ENCODE measurements at regions not wholly inside any gene's neighbourhood (a gene's known extent, or its start where the extent isn't known, plus 50 kb on each side); places are given as distances from the start of the nearest gene placed in this dataset.

DNA sequence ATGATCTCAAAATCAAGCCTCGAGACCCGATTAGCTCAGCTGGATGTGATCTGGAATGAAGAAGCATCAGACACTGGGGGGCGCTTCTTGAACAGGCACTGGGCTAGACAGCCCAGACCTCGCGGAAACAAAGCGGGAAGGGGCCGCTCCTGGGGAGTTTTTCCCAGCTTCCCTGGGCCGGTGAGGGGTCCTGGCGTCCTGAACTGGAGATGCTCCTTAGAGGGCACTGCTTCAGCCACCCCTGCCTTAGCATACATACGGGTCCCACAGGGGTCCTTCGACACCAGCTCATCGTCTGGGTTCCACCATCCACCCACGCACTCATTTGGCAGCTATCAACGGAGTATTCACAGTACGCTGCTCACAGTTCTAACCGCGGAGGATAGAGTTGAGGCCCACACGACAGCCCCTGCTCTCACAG lies 146.7 kb downstream of the TSN start:
- Mint-ChIP-seq H3K4me3 (peak overlapping the region in 1 of 4 donors; percentile 63), H3K9me3 (peaks cover 0 to 2% (median 0%) of the 10 kb centered on the region in 3 donors), H3K27ac (no peak overlapping the region), H3K4me1 (no peaks in the 10 kb centered on the region), H3K27me3 (peaks cover 3% of the 10 kb centered on the region), H3K36me3 (peaks cover 3% of the 10 kb centered on the region)

DNA sequence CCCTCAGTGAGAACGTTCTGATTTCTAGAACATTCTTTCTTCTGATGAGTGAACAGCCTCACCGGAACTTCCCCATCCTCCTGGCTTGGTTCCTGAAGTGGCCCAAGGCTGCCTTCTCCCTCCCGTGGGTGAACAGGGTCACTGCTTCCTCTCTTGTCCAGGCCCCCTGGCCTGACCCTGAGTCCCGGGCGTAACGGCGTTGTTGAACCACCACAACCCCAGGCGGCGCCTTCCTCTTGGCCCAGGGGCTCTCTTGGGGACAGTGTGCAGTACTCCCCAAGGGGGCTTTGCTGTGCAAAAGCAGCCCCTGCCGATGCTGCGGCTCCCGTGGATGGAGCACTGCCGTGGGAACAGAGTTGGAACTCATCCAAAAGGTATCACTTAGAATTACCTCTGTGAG lies 147.2 kb downstream of the TSN start:
- Mint-ChIP-seq H3K36me3 (peaks cover 3% of the 10 kb centered on the region), H3K27ac (no peak overlapping the region), H3K27me3 (peaks cover 3% of the 10 kb centered on the region), H3K4me3 (peak overlapping the region in 3 of 4 donors; percentile 44 to 70 (median 63)), H3K9me3 (peaks cover 0 to 2% (median 0%) of the 10 kb centered on the region in 3 donors), H3K4me1 (no peaks in the 10 kb centered on the region)

DNA sequence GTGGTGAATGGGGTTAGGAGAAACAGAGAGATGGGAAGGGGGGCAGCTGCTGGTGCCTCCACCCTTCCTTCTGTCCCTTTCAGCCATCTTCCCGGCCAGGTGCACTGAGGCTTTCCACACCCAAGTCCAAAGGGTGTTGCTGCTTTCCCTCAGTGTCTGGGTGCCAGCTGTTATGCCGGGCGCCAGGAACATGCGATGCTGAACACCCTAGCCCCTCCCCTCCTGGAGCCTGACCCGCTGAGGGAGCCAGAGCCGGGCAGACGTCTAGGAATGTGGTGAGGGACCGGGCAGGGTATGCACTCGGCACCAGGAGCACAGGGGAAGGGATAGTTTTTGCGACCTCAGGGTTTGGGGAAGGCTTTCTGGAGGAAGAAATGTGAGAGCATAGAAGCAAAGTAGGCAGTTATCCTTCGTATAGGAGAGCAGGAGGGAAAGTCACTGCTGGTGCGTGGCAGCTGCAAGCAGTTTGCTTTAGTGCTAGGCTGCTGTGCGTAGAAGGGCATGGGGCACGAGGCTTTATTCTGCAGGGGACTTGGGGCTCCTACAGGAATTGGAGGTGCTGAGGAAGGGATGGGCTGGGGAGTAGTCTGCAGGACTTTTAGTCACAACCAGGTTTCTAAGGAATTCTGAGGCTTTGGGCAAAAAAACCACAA lies 147.7 kb downstream of the TSN start:
- Mint-ChIP-seq H3K27me3 (peaks cover 3% of the 10 kb centered on the region), H3K27ac (no peak overlapping the region), H3K4me3 (no peak overlapping the region), H3K9me3 (peaks cover 0 to 2% (median 0%) of the 10 kb centered on the region in 3 donors), H3K4me1 (no peaks in the 10 kb centered on the region), H3K36me3 (peaks cover 3% of the 10 kb centered on the region)

DNA sequence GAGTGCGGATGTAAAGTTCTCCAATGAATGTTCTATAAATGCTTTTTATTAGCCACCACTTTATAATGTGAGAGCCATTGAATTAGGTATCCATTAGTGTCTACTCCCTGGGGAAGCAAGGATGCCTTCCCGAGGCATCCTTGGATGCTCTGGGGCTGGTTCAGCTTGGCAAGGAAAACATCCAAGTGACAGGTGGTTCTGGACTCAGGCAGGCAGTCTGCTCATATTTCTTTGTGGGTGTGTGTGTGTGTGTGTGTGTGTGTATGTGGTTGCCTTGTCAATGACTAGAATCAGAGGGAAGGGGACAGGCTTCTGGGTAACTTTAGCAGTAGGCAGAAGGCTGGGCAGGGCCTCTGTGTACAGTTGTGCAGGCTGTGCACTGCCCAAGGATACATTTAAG lies 149.2 kb downstream of the TSN start:
- peaks cover 3% of the 10 kb centered on the region for H3K36me3 Mint-ChIP-seq
- peaks cover 3% of the 10 kb centered on the region for H3K27me3 Mint-ChIP-seq
- no peaks in the 10 kb centered on the region for H3K4me1 Mint-ChIP-seq
- H3K9me3 Mint-ChIP-seq, result peaks cover 0 to 2% (median 0%) of the 10 kb centered on the region in 3 donors
- H3K27ac Mint-ChIP-seq, result peak overlapping the region in 1 of 3 donors; percentile 36
- no peak overlapping the region for H3K4me3 Mint-ChIP-seq

DNA sequence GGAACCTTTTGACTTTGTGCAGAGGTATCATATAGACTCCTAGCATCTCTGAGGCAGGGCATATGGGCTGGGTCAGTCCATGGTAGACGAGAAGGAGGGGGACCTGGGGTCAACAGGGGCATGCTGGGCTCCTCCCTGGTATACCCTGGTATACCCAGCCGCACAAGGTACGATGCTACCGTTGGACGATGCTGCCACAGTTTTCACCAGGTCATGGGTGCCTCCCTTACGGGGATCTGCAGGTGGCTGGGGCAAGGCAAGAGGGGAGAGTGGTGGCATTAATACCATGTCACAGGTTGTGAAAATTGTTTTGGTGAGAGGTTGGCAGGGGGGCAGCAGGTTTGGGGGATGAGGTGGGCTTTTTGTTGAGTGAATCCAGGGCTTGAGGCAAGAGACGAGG lies 149.8 kb downstream of the TSN start:
- peaks cover 3% of the 10 kb centered on the region for H3K27me3 Mint-ChIP-seq
- no peaks in the 10 kb centered on the region for H3K4me1 Mint-ChIP-seq
- peaks cover 0 to 2% (median 0%) of the 10 kb centered on the region in 3 donors for H3K9me3 Mint-ChIP-seq
- peaks cover 3% of the 10 kb centered on the region for H3K36me3 Mint-ChIP-seq
- H3K4me3 Mint-ChIP-seq, result no peak overlapping the region
- H3K27ac Mint-ChIP-seq, result no peak overlapping the region

DNA sequence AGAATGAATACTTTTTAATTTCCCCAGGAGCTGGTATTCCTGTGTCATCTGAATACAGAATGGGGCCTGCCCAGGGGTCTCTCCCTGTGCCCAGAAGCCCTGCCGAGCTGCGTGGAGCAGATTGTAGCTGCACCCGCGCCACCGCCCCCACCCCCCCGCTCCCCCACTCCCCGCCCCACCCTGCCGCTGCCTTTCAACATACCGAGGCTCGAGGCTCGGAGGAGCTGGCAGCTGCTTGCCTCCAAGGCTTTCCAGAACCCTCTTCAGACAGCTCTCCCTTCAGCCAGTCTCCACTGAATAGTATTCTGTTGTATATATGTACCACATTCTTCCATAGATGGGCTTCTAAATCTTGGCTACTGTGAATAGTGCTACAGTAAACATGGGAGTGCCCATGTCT lies 150.7 kb downstream of the TSN start:
- H3K36me3 Mint-ChIP-seq, result peaks cover 3% of the 10 kb centered on the region
- H3K4me3 Mint-ChIP-seq, result no peak overlapping the region
- no peak overlapping the region for H3K27ac Mint-ChIP-seq
- peaks cover 3% of the 10 kb centered on the region for H3K27me3 Mint-ChIP-seq
- no peaks in the 10 kb centered on the region for H3K4me1 Mint-ChIP-seq
- H3K9me3 Mint-ChIP-seq, result peaks cover 0 to 2% (median 0%) of the 10 kb centered on the region in 3 donors

DNA sequence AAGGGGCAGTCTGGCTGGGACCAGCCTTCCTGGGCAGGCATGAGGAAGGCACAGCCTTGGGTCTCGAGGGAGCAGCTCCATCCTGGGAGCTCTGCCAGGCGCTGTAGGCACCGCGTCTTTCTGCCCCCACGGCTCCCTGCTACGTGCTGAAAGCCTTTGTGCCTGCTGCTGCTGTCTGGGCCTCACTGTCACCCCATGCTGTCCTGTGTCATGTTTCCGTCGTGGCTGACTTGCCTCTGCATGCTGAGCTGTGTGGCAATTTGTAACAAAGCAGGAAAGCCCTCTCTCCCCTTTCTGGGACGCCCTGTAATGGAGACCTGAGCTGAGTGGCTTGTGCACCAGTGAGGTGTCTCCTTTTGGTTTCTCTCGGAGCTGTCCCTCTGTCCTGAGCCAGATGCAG lies 152.5 kb downstream of the TSN start:
- no peak overlapping the region for H3K27ac Mint-ChIP-seq
- H3K27me3 Mint-ChIP-seq, result peaks cover 3% of the 10 kb centered on the region
- no peak overlapping the region for H3K4me3 Mint-ChIP-seq
- H3K4me1 Mint-ChIP-seq, result no peaks in the 10 kb centered on the region
- H3K9me3 Mint-ChIP-seq, result peaks cover 0 to 2% (median 0%) of the 10 kb centered on the region in 3 donors
- H3K36me3 Mint-ChIP-seq, result peaks cover 3% of the 10 kb centered on the region

DNA sequence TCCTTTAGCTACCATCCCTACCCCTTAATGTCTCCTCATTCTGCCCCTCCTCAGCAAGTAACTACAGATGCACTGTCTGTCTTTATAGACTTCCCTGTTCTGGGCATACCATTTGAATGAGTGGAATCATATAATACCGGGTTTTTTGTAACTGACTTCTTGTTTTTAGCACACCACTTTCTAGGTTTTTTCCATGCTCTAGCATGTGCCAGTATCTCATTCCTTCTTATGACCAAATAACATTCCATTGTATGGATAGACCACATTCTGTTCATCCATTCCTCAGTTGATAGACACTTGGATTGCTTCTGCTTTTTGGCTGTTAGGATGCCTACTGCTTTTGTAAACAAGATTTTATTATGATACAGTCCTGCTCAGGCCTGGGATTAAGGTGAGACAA lies 154.7 kb downstream of the TSN start:
- H3K27ac Mint-ChIP-seq, result no peak overlapping the region

DNA sequence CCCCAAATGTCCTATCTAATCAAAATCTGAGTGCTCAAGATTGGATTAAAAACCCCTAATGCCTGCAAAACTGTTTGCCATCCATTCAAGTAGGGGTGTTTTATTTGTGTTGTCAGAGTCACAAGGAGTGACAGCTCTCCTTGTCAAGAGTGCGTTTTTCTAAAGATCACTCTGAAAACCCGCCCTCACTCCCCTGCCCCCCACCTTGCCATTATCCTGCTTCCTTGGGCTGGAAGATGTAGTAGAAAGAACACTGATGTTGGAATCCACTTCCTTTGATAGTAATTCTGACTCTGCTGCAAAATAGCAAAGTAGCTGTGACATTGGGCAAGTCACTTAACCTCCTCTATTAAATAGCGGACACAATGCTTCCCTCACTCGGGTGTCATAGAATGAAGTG lies 155.6 kb downstream of the TSN start:
- peaks cover 0 to 2% (median 0%) of the 10 kb centered on the region in 3 donors for H3K9me3 Mint-ChIP-seq
- H3K4me1 Mint-ChIP-seq, result no peaks in the 10 kb centered on the region
- H3K4me3 Mint-ChIP-seq, result no peak overlapping the region
- H3K36me3 Mint-ChIP-seq, result no peaks in the 10 kb centered on the region
- no peaks in the 10 kb centered on the region for H3K27me3 Mint-ChIP-seq
- no peak overlapping the region for H3K27ac Mint-ChIP-seq

More for the DNA sequence above, 154.7 kb downstream of the TSN start:
- Mint-ChIP-seq H3K4me1 (no peaks in the 10 kb centered on the region), H3K36me3 (no peaks in the 10 kb centered on the region), H3K27me3 (no peaks in the 10 kb centered on the region), H3K4me3 (no peak overlapping the region), H3K9me3 (peaks cover 0 to 2% (median 0%) of the 10 kb centered on the region in 3 donors)

DNA sequence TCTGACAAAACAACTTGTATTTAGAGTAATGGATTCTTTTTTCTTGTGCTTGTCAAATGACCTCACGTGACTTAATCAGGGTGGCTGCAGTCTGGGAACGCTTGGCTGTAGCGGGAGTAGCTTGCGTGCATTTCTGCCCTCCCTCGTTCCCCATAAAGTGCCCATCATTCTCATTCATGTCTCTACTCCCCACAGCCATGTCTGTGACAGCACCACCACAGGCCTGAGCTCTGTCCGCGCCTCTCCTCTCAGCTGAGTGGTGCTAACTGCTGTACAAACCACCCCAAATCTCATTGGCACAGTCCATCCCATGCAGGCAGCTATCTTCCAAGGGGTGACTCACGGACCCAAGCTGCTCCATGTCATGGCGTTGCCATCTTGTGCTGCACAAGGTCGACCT lies 161.7 kb downstream of the TSN start:
- Mint-ChIP-seq H3K4me3 (no peak overlapping the region), H3K4me1 (no peaks in the 10 kb centered on the region), H3K27ac (no peak overlapping the region), H3K9me3 (no peaks in the 10 kb centered on the region), H3K36me3 (no peaks in the 10 kb centered on the region), H3K27me3 (no peaks in the 10 kb centered on the region)

DNA sequence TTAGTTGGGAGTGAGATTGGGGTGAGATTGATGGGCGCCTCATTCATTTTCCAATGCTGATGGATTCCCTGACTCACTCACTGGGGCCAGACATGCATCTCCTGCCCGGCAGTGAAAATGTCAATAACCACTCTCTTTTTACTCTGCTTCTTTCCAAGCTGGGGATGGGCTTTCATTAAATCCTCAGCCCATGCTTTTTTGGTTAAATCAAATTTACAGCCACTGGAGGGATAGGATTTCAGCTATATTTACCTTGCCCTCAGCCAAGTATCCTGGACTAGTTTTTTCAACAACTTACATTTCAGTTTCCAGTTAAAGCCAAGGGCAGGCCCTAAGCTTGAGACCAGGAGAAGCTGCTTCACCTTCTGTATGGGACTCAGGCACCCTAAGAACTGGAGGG lies 162.8 kb downstream of the TSN start:
- no peaks in the 10 kb centered on the region for H3K36me3 Mint-ChIP-seq
- no peak overlapping the region for H3K4me3 Mint-ChIP-seq
- H3K27me3 Mint-ChIP-seq, result no peaks in the 10 kb centered on the region
- H3K9me3 Mint-ChIP-seq, result peaks cover 0 to 2% (median 0%) of the 10 kb centered on the region in 3 donors
- H3K4me1 Mint-ChIP-seq, result no peaks in the 10 kb centered on the region
- H3K27ac Mint-ChIP-seq, result no peak overlapping the region

DNA sequence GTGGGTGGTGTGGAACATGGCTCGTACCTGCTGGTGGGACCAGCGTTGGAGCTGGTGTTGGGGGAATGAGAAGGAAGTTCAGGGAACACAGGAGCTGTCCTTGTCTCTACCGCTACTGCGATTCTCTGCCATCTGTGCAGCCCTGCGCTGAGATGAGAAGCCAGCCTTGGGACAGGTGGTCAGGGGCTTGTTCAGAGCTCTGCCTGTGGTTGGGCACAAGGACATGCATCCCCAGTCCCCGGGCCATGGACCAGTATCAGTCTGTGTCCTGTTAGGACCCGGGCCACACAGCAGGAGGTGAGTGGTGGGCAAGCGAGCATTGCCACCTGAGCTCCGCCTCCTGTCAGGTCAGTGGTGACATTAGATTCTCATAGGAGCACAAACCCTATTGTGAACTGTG lies 164.4 kb downstream of the TSN start:
- no peaks in the 10 kb centered on the region for H3K27me3 Mint-ChIP-seq
- peaks cover 0 to 3% (median 1%) of the 10 kb centered on the region in 3 donors for H3K9me3 Mint-ChIP-seq
- H3K27ac Mint-ChIP-seq, result no peak overlapping the region
- no peaks in the 10 kb centered on the region for H3K36me3 Mint-ChIP-seq
- no peak overlapping the region for H3K4me3 Mint-ChIP-seq
- no peaks in the 10 kb centered on the region for H3K4me1 Mint-ChIP-seq

DNA sequence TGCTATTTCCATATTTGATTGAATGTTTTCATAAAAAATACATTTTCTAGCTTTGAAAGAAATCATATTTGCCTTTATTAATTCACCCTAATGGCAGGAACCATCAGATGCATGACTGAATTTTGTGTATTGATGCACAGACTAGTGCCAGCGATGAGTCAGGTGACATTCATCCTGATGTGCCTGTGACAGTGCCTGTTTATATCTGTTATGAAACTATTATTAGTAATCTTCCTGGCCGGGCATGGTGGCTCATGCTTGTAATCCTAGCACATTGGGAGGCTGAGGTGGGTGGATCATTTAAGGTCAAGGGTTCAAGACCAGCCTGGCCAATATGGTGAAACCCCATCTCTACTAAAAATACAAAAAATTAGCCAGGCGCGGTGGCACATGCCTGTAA lies 170.0 kb downstream of the TSN start:
- Mint-ChIP-seq H3K4me3 (no peak overlapping the region), H3K36me3 (no peaks in the 10 kb centered on the region), H3K27me3 (no peaks in the 10 kb centered on the region), H3K27ac (no peak overlapping the region), H3K9me3 (peaks cover 0 to 3% (median 1%) of the 10 kb centered on the region in 3 donors), H3K4me1 (no peaks in the 10 kb centered on the region)

DNA sequence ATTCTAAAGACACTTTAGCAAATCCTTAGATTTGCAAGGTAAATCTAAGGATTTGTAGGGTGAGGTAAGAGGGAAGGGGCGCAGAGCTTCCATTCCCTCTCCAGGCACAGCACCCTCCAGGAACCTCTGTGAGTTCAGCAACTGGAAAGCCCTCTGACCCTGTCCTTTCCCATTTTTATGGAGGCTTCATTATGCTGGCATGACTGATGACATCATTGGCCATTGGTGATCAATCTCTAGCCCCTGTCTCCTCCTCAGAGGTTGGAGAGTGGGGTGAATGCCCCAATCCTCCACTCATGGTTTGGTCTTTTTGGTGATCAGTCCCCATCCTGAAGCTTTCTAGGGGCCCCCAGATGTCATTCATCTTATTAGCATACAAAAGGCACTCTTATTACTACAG lies 187.8 kb downstream of the TSN start:
- Mint-ChIP-seq H3K4me1 (no peaks in the 10 kb centered on the region), H3K27me3 (no peaks in the 10 kb centered on the region), H3K4me3 (no peak overlapping the region), H3K9me3 (peaks cover 0 to 3% (median 0%) of the 10 kb centered on the region in 3 donors), H3K27ac (no peak overlapping the region), H3K36me3 (no peaks in the 10 kb centered on the region)

DNA sequence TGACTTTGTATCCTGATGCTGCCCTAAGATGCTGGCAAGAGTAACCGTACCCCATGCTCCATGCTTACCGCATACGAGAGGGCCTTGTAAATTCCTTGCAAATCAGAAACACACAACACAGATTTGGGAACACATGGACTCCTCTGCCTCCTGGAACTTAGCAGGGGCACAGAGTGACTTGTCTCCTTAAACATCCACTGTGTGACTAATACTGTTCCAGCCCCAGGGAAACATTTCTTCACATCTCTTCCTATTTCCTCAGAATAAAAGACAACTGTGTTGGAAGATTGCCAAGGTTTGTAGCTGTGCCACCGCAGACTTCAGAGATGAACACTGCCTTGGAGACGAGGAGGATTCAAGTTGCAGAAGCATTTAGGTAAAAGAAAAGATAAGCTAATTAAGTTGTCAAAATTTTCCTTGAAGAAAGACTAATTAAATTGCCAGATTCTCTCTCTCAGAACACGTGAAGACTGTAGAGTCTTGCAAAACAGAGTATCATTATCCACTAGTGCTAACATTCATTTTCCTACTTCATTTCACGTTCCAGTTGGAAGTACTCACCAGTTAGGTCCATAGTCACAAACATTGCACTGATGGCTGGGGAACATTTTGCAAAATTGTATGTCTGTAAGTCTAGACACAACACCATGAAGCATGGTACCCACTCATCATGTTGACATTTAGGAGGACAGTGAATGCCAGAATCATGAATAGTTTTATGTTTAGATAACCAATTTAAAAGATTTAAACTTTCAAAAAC lies 188.8 kb downstream of the TSN start:
- Mint-ChIP-seq H3K4me3 (no peak overlapping the region), H3K9me3 (peaks cover 0 to 3% (median 0%) of the 10 kb centered on the region in 3 donors), H3K4me1 (no peaks in the 10 kb centered on the region), H3K27me3 (no peaks in the 10 kb centered on the region), H3K36me3 (no peaks in the 10 kb centered on the region), H3K27ac (no peak overlapping the region)

DNA sequence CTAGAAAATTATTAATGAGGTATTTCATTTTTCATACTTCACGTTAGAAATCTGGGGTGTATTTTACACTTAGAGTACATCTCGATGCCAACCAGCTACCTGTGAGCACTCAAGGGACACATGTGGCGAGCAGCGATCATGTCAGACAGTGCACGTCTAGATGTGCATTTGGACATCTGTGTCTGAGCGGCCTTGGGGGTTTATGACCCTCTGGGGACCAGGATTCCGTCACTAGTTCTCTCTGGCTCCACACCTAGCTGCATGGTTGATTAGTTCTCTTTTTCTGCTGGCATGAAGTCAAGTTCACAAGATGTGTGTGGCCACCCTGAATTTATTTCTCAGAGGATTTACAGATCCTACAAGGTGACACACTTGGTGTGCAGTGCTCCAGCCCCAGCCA lies 192.2 kb downstream of the TSN start:
- peaks cover 0 to 3% (median 0%) of the 10 kb centered on the region in 3 donors for H3K9me3 Mint-ChIP-seq
- no peaks in the 10 kb centered on the region for H3K4me1 Mint-ChIP-seq
- no peaks in the 10 kb centered on the region for H3K36me3 Mint-ChIP-seq
- H3K27me3 Mint-ChIP-seq, result no peaks in the 10 kb centered on the region
- no peak overlapping the region for H3K4me3 Mint-ChIP-seq
- no peak overlapping the region for H3K27ac Mint-ChIP-seq
